K562 (cell line): ENCODE measurements at regions not wholly inside any gene's neighbourhood (a gene's known extent, or its start where the extent isn't known, plus 50 kb on each side); places are given as distances from the start of the nearest gene placed in this dataset.

Experiments used
- ATAC-seq: fragments of 200-7000 bp; cut with Tn5 transposase; 3 replicates; pipeline ENCODE4 v1.9.1; 2020; ENCODE audit warnings: moderate library complexity
- BruUV-seq: library from RNA; stranded (reverse); fragments of 400-500 nt; replicated peaks from 2 replicates; lab custom pipeline; 2021; lab: Mats Ljungman, UMichigan
- CTCF ChIA-PET: fragments of 300-600 bp; formaldehyde crosslinking; extraction: SDS; loops from one replicate; lab custom pipeline; 2021; ENCODE audit warnings: low intra/inter-chr PET ratio; lab: Yijun Ruan, JAX
- POLR2A ChIA-PET: fragments of 300-600, 350-650 bp; sonication (Branson Sonifier 250); formaldehyde crosslinking; extraction: SDS; loops from one replicate; lab custom pipeline; 2021; ENCODE audit warnings: antibody characterized with exemption, inconsistent platforms; lab: Yijun Ruan, JAX
- DNase-seq, 4 experiments: peaks; one replicate each; pipeline versions ENCODE4 v3.0.0 to v3.0.0-alpha.2; 2011 to 2018; ENCODE audit warnings: low spot score in 3 of 4, mixed read lengths in 3 of 4; ENCODE audit errors: extremely low read depth in 1 of 4
- FAIRE-seq: peaks from 2 replicates; lab custom pipeline; 2011; peaks lifted over from hg19 to GRCh38; lab: Jason Lieb, UNC
- H2AFZ ChIP-seq: 2 replicates; pipeline ENCODE4 v1.6.0; 2011; ENCODE audit warnings: low read depth, low read length, control low read depth, inconsistent platforms
- H3K27ac ChIP-seq: fragments of 200-600 bp; 3 replicates; pipeline ENCODE4 v1.8.0; 2011; ENCODE audit warnings: low read depth, mild to moderate bottlenecking, control low read depth, inconsistent platforms, low read length, moderate library complexity, mixed read lengths; ENCODE audit errors: extremely low read depth
- H3K27me3 ChIP-seq, 2 experiments: fragments of 300-600 bp in 1 of 2; 2 replicates in 1 of 2; 3 replicates in 1 of 2; pipeline versions ENCODE4 v1.6.0 to v1.8.0; 2011; ENCODE audit warnings: inconsistent platforms in 2 of 2, low read length in 2 of 2, mild to moderate bottlenecking in 1 of 2, mixed read lengths in 1 of 2, moderate library complexity in 1 of 2; ENCODE audit not compliant: control insufficient read depth in 2 of 2, insufficient read depth in 2 of 2
- H3K36me3 ChIP-seq: fragments of 300-600 bp; 3 replicates; pipeline ENCODE4 v1.8.0; 2011; ENCODE audit warnings: mild to moderate bottlenecking, low read length, inconsistent platforms; ENCODE audit not compliant: control insufficient read depth, insufficient read depth
- H3K4me1 ChIP-seq, 2 experiments: fragments of 200-600 bp in 1 of 2; replicated peaks in 1 of 2; 2 replicates in 1 of 2; 3 replicates in 1 of 2; pipeline versions ENCODE4 v1.5.1 to v1.8.0; 2011; ENCODE audit warnings: inconsistent platforms in 2 of 2, low read length in 2 of 2, mild to moderate bottlenecking in 1 of 2, mixed read lengths in 1 of 2, moderate library complexity in 1 of 2; ENCODE audit not compliant: control insufficient read depth in 2 of 2, insufficient read depth in 2 of 2
- H3K4me2 ChIP-seq: 2 replicates; pipeline ENCODE4 v1.6.1; 2011; ENCODE audit warnings: low read length, control low read depth, inconsistent platforms, mixed read lengths; ENCODE audit not compliant: insufficient read depth
- H3K4me3 ChIP-seq: fragments of 200-600 bp; sonication (generic), shearing (Covaris generic); 2 replicates; pipeline ENCODE4 v1.5.1; 2016; ENCODE audit warnings: control low read depth, inconsistent platforms
- H3K79me2 ChIP-seq: fragments of 200-600 bp; 3 replicates; pipeline ENCODE4 v1.8.0; 2011; ENCODE audit warnings: low read length, inconsistent platforms; ENCODE audit not compliant: control insufficient read depth, insufficient read depth
- H3K9ac ChIP-seq, 2 experiments: 2 replicates each; pipeline versions ENCODE4 v1.6.0 to v1.6.1; 2011; ENCODE audit warnings: low read depth in 2 of 2, low read length in 2 of 2, control low read depth in 1 of 2, inconsistent platforms in 1 of 2, mild to moderate bottlenecking in 1 of 2, mixed read lengths in 1 of 2; ENCODE audit not compliant: insufficient read depth in 1 of 2
- H3K9me1 ChIP-seq: one replicate; pipeline ENCODE4 v1.6.0; 2011; ENCODE audit warnings: inconsistent platforms, mild to moderate bottlenecking, low read length, moderate library complexity; ENCODE audit not compliant: control insufficient read depth, insufficient read depth
- H3K9me3 ChIP-seq: replicated peaks from 2 replicates; pipeline ENCODE4 v1.5.1; 2011; ENCODE audit warnings: low read depth, low read length, inconsistent platforms; ENCODE audit not compliant: control insufficient read depth, insufficient read depth
- H4K20me1 ChIP-seq: replicated peaks from 2 replicates; pipeline ENCODE4 v1.6.1; 2011; ENCODE audit warnings: low read length, inconsistent platforms, mixed read lengths; ENCODE audit not compliant: control insufficient read depth, insufficient read depth
- DDX20 ChIP-seq: fragments of 450-650 bp; IDR thresholded peaks from 2 replicates; pipeline ENCODE4 v1.6.1; 2016; ENCODE audit warnings: missing genetic modification characterization, low read depth, mild to moderate bottlenecking, missing compliant biosample characterization, moderate library complexity
- LEF1 ChIP-seq: fragments of 450-650 bp; IDR thresholded peaks from 2 replicates; pipeline ENCODE4 v1.6.1; 2016; ENCODE audit warnings: mild to moderate bottlenecking
- TEAD1 ChIP-seq, 2 experiments: fragments of 450-650 bp in 1 of 2; sonication (generic) in 1 of 2; formaldehyde crosslinking; IDR thresholded peaks; 2 replicates each; pipeline versions ENCODE4 v1.4.0 to v1.8.0; 2020 to 2022; ENCODE audit warnings: mild to moderate bottlenecking in 2 of 2, missing genetic modification reagents in 1 of 2
- ZC3H11A ChIP-seq: IDR thresholded peaks from 2 replicates; pipeline ENCODE4 v1.6.1; 2012; ENCODE audit warnings: low read depth, low read length, improper control_type of control experiment
- ZNF76 ChIP-seq: fragments of 250-450 bp; sonication (Bioruptor Pico); IDR thresholded peaks from 2 replicates; pipeline ENCODE4 v1.4.0; 2020; ENCODE audit warnings: mild to moderate bottlenecking, moderate library complexity, borderline replicate concordance
- ZNF778 ChIP-seq: fragments of 450-650 bp; formaldehyde crosslinking; IDR thresholded peaks from 2 replicates; pipeline ENCODE4 v1.4.0; 2020; ENCODE audit warnings: mild to moderate bottlenecking, moderate library complexity
- WGBS: fragments of 100-300 bp; shearing (Covaris generic); methylation state at CpG from one replicate; pipeline ENCODE4 v1.1.6; 2016; ENCODE audit warnings: low coverage, mixed read lengths; ENCODE audit not compliant: insufficient coverage; ENCODE audit errors: missing lambda C conversion rate; 5-methylcytosine and 5-hydroxymethylcytosine counted together
- in situ Hi-C: fragments of 300-500 bp; cut with MboI; formaldehyde crosslinking; loops from 4 replicates; pipeline ENCODE4 v1.15.0; 2018; ENCODE audit warnings: inconsistent platforms, mixed read lengths
- intact Hi-C: fragments of 100-400 bp; cut with micrococcal nuclease; formaldehyde crosslinking; loops from 2 replicates; pipeline ENCODE4 v1.14.2; 2022

- TF ChIP-seq ZNF76 = no peak
- no peak for TF ChIP-seq DDX20 (tag)
- no peak for TF ChIP-seq TEAD1 (CRISPR knock-in tag; IDR thresholded peaks at IDR 0.05)
- no peak for TF ChIP-seq ZNF778
- no peak for TF ChIP-seq LEF1
- TF ChIP-seq ZC3H11A = no peak
- TF ChIP-seq, all 486 proteins: peak for 0
- FAIRE-seq = no peak
- no peak overlapping the region for H3K27ac ChIP-seq
- no TSS peak for BruUV-seq
- POLR2A ChIA-PET = interaction anchor here (0.6 kb wide), 1 partner anchor 295 kb away, joined by 3 read pairs; no protein-coding TSS in a partner anchor
- H3K79me2 ChIP-seq = no peaks in the 10 kb centered on the region
- H3K36me3 ChIP-seq = no peaks in the 10 kb centered on the region
- no peaks in the 10 kb centered on the region for H3K9me3 ChIP-seq
- H3K4me2 ChIP-seq = no peak overlapping the region
- intact Hi-C loops (no loop called here), in situ Hi-C loops (no loop called here)
- H2AFZ ChIP-seq = no peak overlapping the region
- no peak overlapping the region for H3K9ac ChIP-seq
- 63% methylated on average over 4 of the region's 4 CpGs for WGBS
- no peaks in the 10 kb centered on the region for H3K9me1 ChIP-seq
- H3K4me1 ChIP-seq = peaks cover 0 to 8% of the 10 kb centered on the region in 2 experiments; a peak in 1 of 5 replicates
- no peak for ATAC-seq
- no peaks in the 10 kb centered on the region for H3K27me3 ChIP-seq
- no peaks in the 10 kb centered on the region; the same call in none of the 2 replicates for H4K20me1 ChIP-seq
- no peak overlapping the region for H3K4me3 ChIP-seq
- DNase-seq = no peak
- CTCF ChIA-PET = no interaction called here
Observed at GRCh38 chr22:40116496-40117200, 61.1 kb upstream of the TNRC6B start.
